HEK293T (cell line): ENCODE measurements at regions not wholly inside any gene's neighbourhood (a gene's known extent, or its start where the extent isn't known, plus 50 kb on each side); places are given as distances from the start of the nearest gene placed in this dataset.

Experiments used
- ARNT ChIP-seq: fragments of 450-650 bp; IDR thresholded peaks from 2 replicates; pipeline ENCODE4 v1.6.1; 2017; ENCODE audit warnings: mild to moderate bottlenecking
- FOXK2 ChIP-seq: fragments of 450-650 bp; IDR thresholded peaks from 2 replicates; pipeline ENCODE4 v1.6.1; 2016; ENCODE audit warnings: mild to moderate bottlenecking

GRCh38 chr9:38271666-38272241, 120.7 kb upstream of the ALDH1B1 start:
- TF ChIP-seq FOXK2 (no peak), ARNT (no peak)
